T-helper 1 cell treated with Interleukin-12 subunit alpha and Interleukin-12 subunit beta and Interleukin-4 antibody, amounts not matched to agents 30 μg/mL and 1 μg/mL, for 36 hours (primary cell): ENCODE measurements at regions not wholly inside any gene's neighbourhood (a gene's known extent, or its start where the extent isn't known, plus 50 kb on each side); places are given as distances from the start of the nearest gene placed in this dataset.

Experiments
- H3K27ac Mint-ChIP-seq: one replicate; pipeline ENCODE4 v1.8.0; 2021; ENCODE audit warnings: mild to moderate bottlenecking, mixed read lengths
- H3K27me3 Mint-ChIP-seq: one replicate; pipeline ENCODE4 v1.8.0; 2021; ENCODE audit warnings: low read depth, mixed read lengths
- H3K36me3 Mint-ChIP-seq: one replicate; pipeline ENCODE4 v1.8.0; 2021; ENCODE audit warnings: low read depth, mixed read lengths
- H3K4me1 Mint-ChIP-seq: one replicate; pipeline ENCODE4 v1.8.0; 2021; ENCODE audit warnings: low read depth, mixed read lengths
- H3K4me3 Mint-ChIP-seq: one replicate; pipeline ENCODE4 v1.8.0; 2021; ENCODE audit warnings: mild to moderate bottlenecking, moderate library complexity, mixed read lengths
- H3K9me3 Mint-ChIP-seq: one replicate; pipeline ENCODE4 v1.8.0; 2021; ENCODE audit warnings: mixed read lengths

- Mint-ChIP-seq H3K27ac (no peak overlapping the region), H3K9me3 (no peaks in the 10 kb centered on the region), H3K36me3 (no peaks in the 10 kb centered on the region), H3K4me3 (no peak overlapping the region), H3K4me1 (no peaks in the 10 kb centered on the region), H3K27me3 (no peaks in the 10 kb centered on the region)
Observed at GRCh38 chr4:116906758-116907157, 178.6 kb downstream of the TRAM1L1 start.

- Mint-ChIP-seq H3K9me3 (no peaks in the 10 kb centered on the region), H3K36me3 (no peaks in the 10 kb centered on the region), H3K4me1 (no peaks in the 10 kb centered on the region), H3K27me3 (no peaks in the 10 kb centered on the region), H3K4me3 (no peak overlapping the region), H3K27ac (no peak overlapping the region)
Observed at GRCh38 chr4:116899561-116899960, 185.8 kb downstream of the TRAM1L1 start.

DNA sequence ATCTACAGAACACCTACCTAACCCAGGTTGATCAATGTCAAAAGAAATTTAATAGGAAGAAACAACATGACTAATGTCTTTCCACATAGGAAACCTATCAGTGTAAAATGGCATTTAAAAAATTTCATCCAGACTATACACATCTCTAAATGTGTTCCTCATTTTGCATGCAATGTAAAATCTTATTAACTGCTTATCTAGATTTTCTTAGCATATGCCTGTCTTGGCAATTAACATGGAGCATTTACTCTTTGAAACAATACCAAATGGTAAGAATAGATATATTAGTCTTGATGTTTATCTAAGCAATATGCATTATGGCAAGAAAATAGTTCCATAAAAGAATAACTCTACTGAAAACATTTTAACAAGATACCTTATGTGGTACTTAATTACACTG, 199.8 kb downstream of the TRAM1L1 start:
- Mint-ChIP-seq H3K36me3 (no peaks in the 10 kb centered on the region), H3K27ac (no peak overlapping the region), H3K27me3 (no peaks in the 10 kb centered on the region), H3K9me3 (no peaks in the 10 kb centered on the region), H3K4me3 (no peak overlapping the region), H3K4me1 (no peaks in the 10 kb centered on the region)

- no peaks in the 10 kb centered on the region for H3K27me3 Mint-ChIP-seq
- no peak overlapping the region for H3K27ac Mint-ChIP-seq
- H3K4me3 Mint-ChIP-seq = no peak overlapping the region
- no peaks in the 10 kb centered on the region for H3K9me3 Mint-ChIP-seq
- no peaks in the 10 kb centered on the region for H3K4me1 Mint-ChIP-seq
- no peaks in the 10 kb centered on the region for H3K36me3 Mint-ChIP-seq
Observed at GRCh38 chr4:116882503-116882902, 202.9 kb downstream of the TRAM1L1 start.

GRCh38 chr4:116881077-116881476, 204.3 kb downstream of the TRAM1L1 start:
- Mint-ChIP-seq H3K27me3 (no peaks in the 10 kb centered on the region), H3K4me3 (no peak overlapping the region), H3K9me3 (no peaks in the 10 kb centered on the region), H3K27ac (no peak overlapping the region), H3K36me3 (no peaks in the 10 kb centered on the region), H3K4me1 (no peaks in the 10 kb centered on the region)

GRCh38 chr4:116880625-116881024, 204.8 kb downstream of the TRAM1L1 start:
- no peak overlapping the region for H3K4me3 Mint-ChIP-seq
- no peaks in the 10 kb centered on the region for H3K4me1 Mint-ChIP-seq
- no peak overlapping the region for H3K27ac Mint-ChIP-seq
- no peaks in the 10 kb centered on the region for H3K36me3 Mint-ChIP-seq
- no peaks in the 10 kb centered on the region for H3K27me3 Mint-ChIP-seq
- H3K9me3 Mint-ChIP-seq = no peaks in the 10 kb centered on the region

GRCh38 chr4:116878280-116878679, 207.1 kb downstream of the TRAM1L1 start:
- no peaks in the 10 kb centered on the region for H3K27me3 Mint-ChIP-seq
- H3K9me3 Mint-ChIP-seq = no peaks in the 10 kb centered on the region
- no peak overlapping the region for H3K27ac Mint-ChIP-seq
- no peak overlapping the region for H3K4me3 Mint-ChIP-seq
- H3K4me1 Mint-ChIP-seq = no peaks in the 10 kb centered on the region
- no peaks in the 10 kb centered on the region for H3K36me3 Mint-ChIP-seq

DNA sequence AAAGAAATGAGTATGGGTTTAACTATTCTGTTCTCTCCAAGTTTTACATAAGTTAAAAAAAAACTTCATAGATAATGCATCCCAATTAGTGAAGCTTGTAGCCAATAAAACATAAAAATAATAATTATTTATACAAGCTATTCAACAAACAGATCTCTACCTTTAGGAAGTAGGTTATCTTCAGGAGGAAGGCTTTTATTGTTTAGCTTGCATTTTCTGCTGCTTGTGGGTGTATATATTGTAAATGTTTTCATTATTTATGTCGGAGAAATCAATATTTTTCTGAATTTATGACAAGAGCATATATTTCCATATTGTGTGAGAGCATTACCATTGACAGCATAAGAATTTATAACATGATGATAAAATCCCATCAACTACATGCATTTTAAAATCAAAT, 208.3 kb downstream of the TRAM1L1 start:
- H3K4me1 Mint-ChIP-seq = no peaks in the 10 kb centered on the region
- H3K27me3 Mint-ChIP-seq = no peaks in the 10 kb centered on the region
- H3K9me3 Mint-ChIP-seq = no peaks in the 10 kb centered on the region
- no peaks in the 10 kb centered on the region for H3K36me3 Mint-ChIP-seq
- H3K4me3 Mint-ChIP-seq = no peak overlapping the region
- no peak overlapping the region for H3K27ac Mint-ChIP-seq

DNA sequence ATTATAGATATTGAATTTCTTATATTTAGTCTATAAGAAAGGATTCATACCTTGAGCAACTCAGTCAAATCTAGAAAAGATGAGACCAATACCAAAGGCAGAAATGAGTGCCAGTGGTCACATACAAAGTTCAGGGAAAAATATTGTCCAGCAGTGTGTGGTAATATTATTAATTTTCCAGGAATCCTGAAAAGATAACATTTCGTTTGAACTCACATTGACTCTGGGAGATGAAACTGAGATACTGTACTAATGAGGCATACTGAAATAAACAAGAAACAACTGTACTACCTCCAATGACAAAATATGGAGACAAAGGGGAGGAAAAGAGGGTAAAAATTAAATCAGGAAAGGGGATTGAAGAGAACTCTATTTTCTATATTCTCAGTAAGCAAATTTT, 212.4 kb downstream of the TRAM1L1 start:
- Mint-ChIP-seq H3K36me3 (no peaks in the 10 kb centered on the region), H3K4me1 (no peaks in the 10 kb centered on the region), H3K27ac (no peak overlapping the region), H3K9me3 (no peaks in the 10 kb centered on the region), H3K27me3 (no peaks in the 10 kb centered on the region), H3K4me3 (no peak overlapping the region)

DNA sequence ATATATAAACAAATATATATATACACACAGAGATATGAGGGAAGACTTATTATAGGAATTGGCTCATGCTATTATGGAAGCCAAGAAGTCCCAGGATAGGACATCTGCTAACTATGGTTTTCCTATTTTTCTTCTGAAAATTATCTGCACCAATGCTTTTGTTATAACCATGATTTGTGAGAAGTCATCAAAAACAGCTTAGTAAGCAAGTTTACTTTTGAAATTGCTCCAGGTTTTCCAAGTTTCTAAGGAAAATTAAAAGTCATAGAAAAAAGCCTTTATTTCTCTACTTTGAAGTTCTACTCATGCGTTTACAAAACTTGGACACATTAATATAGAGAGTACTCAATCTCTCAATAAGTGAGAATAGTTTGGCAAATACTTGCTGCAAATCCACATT, 213.1 kb downstream of the TRAM1L1 start:
- Mint-ChIP-seq H3K9me3 (no peaks in the 10 kb centered on the region), H3K4me1 (no peaks in the 10 kb centered on the region), H3K27ac (no peak overlapping the region), H3K27me3 (no peaks in the 10 kb centered on the region), H3K4me3 (no peak overlapping the region), H3K36me3 (no peaks in the 10 kb centered on the region)

DNA sequence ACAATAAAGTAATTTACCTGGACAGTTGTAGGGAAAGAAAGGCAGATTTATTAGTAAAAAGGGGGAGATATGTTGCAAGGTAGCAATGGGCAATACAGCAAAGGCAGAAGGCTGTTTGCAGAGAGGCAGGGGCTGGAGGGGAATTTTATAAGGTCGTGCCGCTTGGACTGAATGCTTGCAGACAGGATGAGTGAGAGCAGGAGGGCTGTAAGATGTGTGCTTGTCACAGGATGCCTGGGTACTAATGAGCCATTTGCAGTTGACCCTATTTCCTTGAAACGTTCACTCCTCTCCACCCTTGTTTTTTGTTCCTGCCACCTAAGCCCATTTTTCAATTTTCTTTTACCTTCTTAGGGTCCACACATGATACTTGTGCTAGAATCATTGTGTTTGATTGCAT, 214.7 kb downstream of the TRAM1L1 start:
- Mint-ChIP-seq H3K4me1 (no peaks in the 10 kb centered on the region), H3K27ac (no peak overlapping the region)

GRCh38 chr4:116866106-116866505, 219.3 kb downstream of the TRAM1L1 start:
- H3K9me3 Mint-ChIP-seq = no peaks in the 10 kb centered on the region
- H3K27ac Mint-ChIP-seq = no peak overlapping the region
- no peaks in the 10 kb centered on the region for H3K27me3 Mint-ChIP-seq
- no peaks in the 10 kb centered on the region for H3K4me1 Mint-ChIP-seq
- H3K36me3 Mint-ChIP-seq = no peaks in the 10 kb centered on the region
- no peak overlapping the region for H3K4me3 Mint-ChIP-seq

More for the DNA sequence above, 214.7 kb downstream of the TRAM1L1 start:
- Mint-ChIP-seq H3K36me3 (no peaks in the 10 kb centered on the region), H3K27me3 (no peaks in the 10 kb centered on the region), H3K4me3 (no peak overlapping the region), H3K9me3 (no peaks in the 10 kb centered on the region)

GRCh38 chr4:116862592-116862991, 222.8 kb downstream of the TRAM1L1 start:
- no peaks in the 10 kb centered on the region for H3K4me1 Mint-ChIP-seq
- no peaks in the 10 kb centered on the region for H3K36me3 Mint-ChIP-seq
- H3K4me3 Mint-ChIP-seq = no peak overlapping the region
- H3K27ac Mint-ChIP-seq = no peak overlapping the region
- H3K9me3 Mint-ChIP-seq = no peaks in the 10 kb centered on the region
- H3K27me3 Mint-ChIP-seq = no peaks in the 10 kb centered on the region

DNA sequence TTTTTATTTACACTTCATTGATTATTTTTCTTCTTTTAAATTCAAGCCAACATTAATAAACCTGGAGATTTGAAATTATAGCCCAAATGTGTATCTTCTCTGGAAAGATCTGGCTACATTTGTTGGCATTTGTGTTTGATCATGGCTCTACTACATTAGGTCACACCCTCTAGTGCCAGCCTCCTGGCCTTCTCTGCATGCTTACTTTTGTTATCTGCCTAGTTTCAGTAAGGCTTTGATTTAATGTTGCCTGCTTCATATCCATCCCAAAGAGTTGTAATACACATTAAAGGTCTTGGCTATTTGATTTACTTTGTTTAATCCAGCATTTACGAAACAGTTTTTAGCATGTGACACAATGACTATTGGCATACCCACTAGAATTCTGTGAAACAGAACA, 224.5 kb downstream of the TRAM1L1 start:
- H3K4me3 Mint-ChIP-seq = no peak overlapping the region
- no peaks in the 10 kb centered on the region for H3K27me3 Mint-ChIP-seq
- no peaks in the 10 kb centered on the region for H3K36me3 Mint-ChIP-seq
- no peak overlapping the region for H3K27ac Mint-ChIP-seq
- H3K9me3 Mint-ChIP-seq = no peaks in the 10 kb centered on the region
- H3K4me1 Mint-ChIP-seq = no peaks in the 10 kb centered on the region

- no peaks in the 10 kb centered on the region for H3K27me3 Mint-ChIP-seq
- no peaks in the 10 kb centered on the region for H3K4me1 Mint-ChIP-seq
- H3K4me3 Mint-ChIP-seq = no peak overlapping the region
Observed at GRCh38 chr4:116849620-116850019, 235.8 kb downstream of the TRAM1L1 start.

GRCh38 chr4:116847616-116848015, 237.8 kb downstream of the TRAM1L1 start:
- Mint-ChIP-seq H3K9me3 (no peaks in the 10 kb centered on the region), H3K4me3 (no peak overlapping the region), H3K4me1 (no peaks in the 10 kb centered on the region), H3K27ac (no peak overlapping the region), H3K36me3 (no peaks in the 10 kb centered on the region), H3K27me3 (no peaks in the 10 kb centered on the region)

More at GRCh38 chr4:116849620-116850019, 235.8 kb downstream of the TRAM1L1 start:
- Mint-ChIP-seq H3K36me3 (no peaks in the 10 kb centered on the region), H3K27ac (no peak overlapping the region), H3K9me3 (no peaks in the 10 kb centered on the region)
